ENCODE measurements at regions not wholly inside any gene's neighbourhood (a gene's known extent, or its start where the extent isn't known, plus 50 kb on each side); places are given as distances from the start of the nearest gene placed in this dataset.
A peak's percentile ranks its signal among the peaks of the same experiment; 100 is the strongest.
"Not testable (repeated sequence)": the region's sequence is repeated elsewhere in the genome, so short reads cannot be mapped to it uniquely, and the experiment has no call there.

DNA sequence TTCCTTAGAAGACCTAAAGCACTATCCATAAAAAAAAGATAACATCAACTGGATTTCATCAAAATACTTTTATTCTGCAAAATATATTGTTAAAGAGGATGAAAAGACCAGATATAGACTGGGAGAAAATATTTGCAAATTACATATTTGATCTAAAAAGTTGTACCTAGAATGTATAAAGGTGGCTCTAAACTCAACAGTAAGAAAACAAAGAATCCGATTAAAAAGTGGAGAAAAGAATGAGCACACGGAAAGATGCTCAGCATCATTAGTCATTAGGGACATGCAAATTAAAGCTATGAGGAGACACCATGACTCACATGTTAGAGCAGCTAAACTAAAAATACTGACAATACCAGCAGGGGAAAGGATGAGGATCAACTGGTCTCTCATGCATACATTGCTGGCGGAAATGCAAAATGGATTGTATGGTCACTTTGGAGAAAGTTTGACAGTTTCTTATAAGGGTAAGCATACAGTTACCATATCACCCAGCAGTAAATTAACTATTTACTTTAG, 298.4 kb upstream of the PLGLB2 start:
- H2AFZ ChIP-seq (ENCODE audit: low read length); H3K79me2 ChIP-seq (ENCODE audit: low read length); H3K27me3 ChIP-seq (ENCODE audit: low read length); H3K9ac ChIP-seq (ENCODE audit: low read length); H3K4me3 ChIP-seq (ENCODE audit: low read length); H4K20me1 ChIP-seq (ENCODE audit: insufficient read depth, low read depth, low read length); H3K9me2 ChIP-seq (replicated peaks; ENCODE audit: insufficient read depth, low read length); H3K36me3 ChIP-seq (ENCODE audit: insufficient read depth, low read length); H3K9me3 ChIP-seq (ENCODE audit: low read length): not testable (repeated sequence)
- peak overlapping the region; percentile 50 for H3K4me2 ChIP-seq (ENCODE audit: low read depth, low read length, poor library complexity, severe bottlenecking)
- peaks cover 31% of the 10 kb centered on the region for H3K4me1 ChIP-seq (ENCODE audit: low read length)
- DNase-seq, result peak; percentile 67
- H3K27ac ChIP-seq (ENCODE audit: low read length), result peak overlapping the region; percentile 79

GRCh38 chr2:87452193-87452592, 295.7 kb upstream of the PLGLB2 start:
- not testable (repeated sequence) for H3K9ac ChIP-seq (ENCODE audit: low read length); H3K27ac ChIP-seq (ENCODE audit: low read length); H3K27me3 ChIP-seq (ENCODE audit: low read length); H2AFZ ChIP-seq (ENCODE audit: low read length); H3K36me3 ChIP-seq (ENCODE audit: insufficient read depth, low read length); H3K4me3 ChIP-seq (ENCODE audit: low read length); H3K79me2 ChIP-seq (ENCODE audit: low read length); H3K9me2 ChIP-seq (replicated peaks; ENCODE audit: insufficient read depth, low read length); H4K20me1 ChIP-seq (ENCODE audit: insufficient read depth, low read depth, low read length); H3K9me3 ChIP-seq (ENCODE audit: low read length); H3K4me2 ChIP-seq (ENCODE audit: low read depth, low read length, poor library complexity, severe bottlenecking)
- H3K4me1 ChIP-seq (ENCODE audit: low read length), result peaks cover 26% of the 10 kb centered on the region
- peak; percentile 49 for DNase-seq

DNA sequence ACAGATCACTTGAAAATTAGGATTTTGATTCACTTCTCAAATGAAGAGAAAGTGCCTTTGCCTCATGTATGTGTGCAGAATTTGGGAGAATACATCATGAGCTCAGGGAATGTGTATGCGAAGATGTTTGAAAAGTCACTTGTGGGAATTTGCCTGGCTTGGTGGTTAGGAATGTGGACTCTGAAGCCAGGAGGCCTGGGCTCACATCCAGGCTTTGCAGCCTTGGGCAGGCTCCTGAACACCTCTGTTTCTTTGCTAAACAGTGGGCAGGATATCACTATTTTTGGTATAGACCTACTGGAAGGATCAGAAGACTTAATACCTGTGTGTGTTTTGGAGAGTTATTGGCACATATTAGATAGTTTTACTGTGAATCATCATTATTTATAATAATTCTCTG, 295.0 kb upstream of the PLGLB2 start:
- Histone ChIP-seq H3K79me2 (ENCODE audit: low read length) (peaks cover 14% of the 10 kb centered on the region), H3K4me1 (ENCODE audit: low read length) (peaks cover 22% of the 10 kb centered on the region)
- not testable (repeated sequence) for H3K4me3 ChIP-seq (ENCODE audit: low read length); H3K27ac ChIP-seq (ENCODE audit: low read length); H3K27me3 ChIP-seq (ENCODE audit: low read length); H3K9me2 ChIP-seq (replicated peaks; ENCODE audit: insufficient read depth, low read length); H2AFZ ChIP-seq (ENCODE audit: low read length); H4K20me1 ChIP-seq (ENCODE audit: insufficient read depth, low read depth, low read length); H3K36me3 ChIP-seq (ENCODE audit: insufficient read depth, low read length); H3K9ac ChIP-seq (ENCODE audit: low read length); H3K9me3 ChIP-seq (ENCODE audit: low read length); H3K4me2 ChIP-seq (ENCODE audit: low read depth, low read length, poor library complexity, severe bottlenecking)
- peak; percentile 33 for DNase-seq

- H3K4me3 ChIP-seq (ENCODE audit: low read length); H3K9me3 ChIP-seq (ENCODE audit: low read length); H3K27me3 ChIP-seq (ENCODE audit: low read length); H2AFZ ChIP-seq (ENCODE audit: low read length); H3K36me3 ChIP-seq (ENCODE audit: insufficient read depth, low read length); H3K9ac ChIP-seq (ENCODE audit: low read length); H3K9me2 ChIP-seq (replicated peaks; ENCODE audit: insufficient read depth, low read length); H4K20me1 ChIP-seq (ENCODE audit: insufficient read depth, low read depth, low read length): not testable (repeated sequence)
- H3K4me1 ChIP-seq (ENCODE audit: low read length), result peaks cover 22% of the 10 kb centered on the region
- peak overlapping the region; percentile 67 for H3K27ac ChIP-seq (ENCODE audit: low read length)
- peak overlapping the region; percentile 51 for H3K4me2 ChIP-seq (ENCODE audit: low read depth, low read length, poor library complexity, severe bottlenecking)
- peaks cover 23% of the 10 kb centered on the region for H3K79me2 ChIP-seq (ENCODE audit: low read length)
- DNase-seq, result peak; percentile 46
Observed at GRCh38 chr2:87453965-87454364, 293.9 kb upstream of the PLGLB2 start.

DNA sequence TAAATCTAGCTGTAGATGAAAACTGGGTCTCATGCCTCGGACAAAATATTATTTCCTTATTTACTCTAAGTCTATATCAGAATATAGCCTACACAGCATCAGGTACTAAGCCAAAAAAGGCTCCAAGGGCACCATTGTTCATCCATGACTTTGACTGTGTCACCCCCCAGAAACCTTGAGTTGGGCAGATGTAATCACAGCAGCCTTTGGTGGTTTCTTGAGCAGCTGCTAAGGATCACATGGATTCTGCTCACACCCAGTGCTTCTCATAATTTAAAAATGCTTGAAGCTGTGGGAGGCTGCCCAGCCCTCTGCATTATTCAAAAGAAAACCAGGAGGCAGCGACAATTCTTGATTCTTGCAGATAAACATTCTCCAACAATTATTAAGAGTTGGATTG, 293.5 kb upstream of the PLGLB2 start:
- Histone ChIP-seq H3K79me2 (ENCODE audit: low read length) (peaks cover 25% of the 10 kb centered on the region), H3K4me3 (ENCODE audit: low read length) (peak overlapping the region; percentile 51)

GRCh38 chr2:87455209-87455853, 292.6 kb upstream of the PLGLB2 start:
- not testable (repeated sequence) for H2AFZ ChIP-seq (ENCODE audit: low read length); H4K20me1 ChIP-seq (ENCODE audit: insufficient read depth, low read depth, low read length); H3K9me3 ChIP-seq (ENCODE audit: low read length); H3K36me3 ChIP-seq (ENCODE audit: insufficient read depth, low read length); DNase-seq; H3K27me3 ChIP-seq (ENCODE audit: low read length); H3K9me2 ChIP-seq (replicated peaks; ENCODE audit: insufficient read depth, low read length)
- Histone ChIP-seq H3K27ac (ENCODE audit: low read length) (peak overlapping the region; percentile 90), H3K79me2 (ENCODE audit: low read length) (peaks cover 30% of the 10 kb centered on the region), H3K4me3 (ENCODE audit: low read length) (peak overlapping the region; percentile 75), H3K4me2 (ENCODE audit: low read depth, low read length, poor library complexity, severe bottlenecking) (peak overlapping the region; percentile 82), H3K4me1 (ENCODE audit: low read length) (peaks cover 14% of the 10 kb centered on the region), H3K9ac (ENCODE audit: low read length) (peak overlapping the region; percentile 79)

More for the DNA sequence above, 293.5 kb upstream of the PLGLB2 start:
- Histone ChIP-seq H3K4me1 (ENCODE audit: low read length) (peaks cover 20% of the 10 kb centered on the region), H3K27ac (ENCODE audit: low read length) (peak overlapping the region; percentile 67), H3K4me2 (ENCODE audit: low read depth, low read length, poor library complexity, severe bottlenecking) (peak overlapping the region; percentile 51), H3K9ac (ENCODE audit: low read length) (peak overlapping the region; percentile 29)
- not testable (repeated sequence) for H3K9me2 ChIP-seq (replicated peaks; ENCODE audit: insufficient read depth, low read length); H3K27me3 ChIP-seq (ENCODE audit: low read length); H3K36me3 ChIP-seq (ENCODE audit: insufficient read depth, low read length); H2AFZ ChIP-seq (ENCODE audit: low read length); H4K20me1 ChIP-seq (ENCODE audit: insufficient read depth, low read depth, low read length); H3K9me3 ChIP-seq (ENCODE audit: low read length)
- peak; percentile 59 for DNase-seq

GRCh38 chr2:87455854-87456249, 292.0 kb upstream of the PLGLB2 start:
- peak overlapping the region; percentile 82 for H3K4me2 ChIP-seq (ENCODE audit: low read depth, low read length, poor library complexity, severe bottlenecking)
- not testable (repeated sequence) for H3K36me3 ChIP-seq (ENCODE audit: insufficient read depth, low read length); H3K27me3 ChIP-seq (ENCODE audit: low read length); H3K9me2 ChIP-seq (replicated peaks; ENCODE audit: insufficient read depth, low read length); H4K20me1 ChIP-seq (ENCODE audit: insufficient read depth, low read depth, low read length); H3K9me3 ChIP-seq (ENCODE audit: low read length); DNase-seq; H2AFZ ChIP-seq (ENCODE audit: low read length)
- H3K79me2 ChIP-seq (ENCODE audit: low read length), result peaks cover 34% of the 10 kb centered on the region
- H3K4me1 ChIP-seq (ENCODE audit: low read length), result peaks cover 11% of the 10 kb centered on the region
- peak overlapping the region; percentile 90 for H3K27ac ChIP-seq (ENCODE audit: low read length)
- H3K4me3 ChIP-seq (ENCODE audit: low read length), result peak overlapping the region; percentile 75
- peak overlapping the region; percentile 79 for H3K9ac ChIP-seq (ENCODE audit: low read length)

GRCh38 chr2:87456477-87457128, 291.3 kb upstream of the PLGLB2 start:
- peak overlapping the region; percentile 75 for H3K4me3 ChIP-seq (ENCODE audit: low read length)
- H3K27me3 ChIP-seq (ENCODE audit: low read length); H3K36me3 ChIP-seq (ENCODE audit: insufficient read depth, low read length); H3K9me2 ChIP-seq (replicated peaks; ENCODE audit: insufficient read depth, low read length); H3K9me3 ChIP-seq (ENCODE audit: low read length); H4K20me1 ChIP-seq (ENCODE audit: insufficient read depth, low read depth, low read length); H2AFZ ChIP-seq (ENCODE audit: low read length): not testable (repeated sequence)
- peak overlapping the region; percentile 82 for H3K4me2 ChIP-seq (ENCODE audit: low read depth, low read length, poor library complexity, severe bottlenecking)
- H3K9ac ChIP-seq (ENCODE audit: low read length), result peak overlapping the region; percentile 79
- peaks cover 10% of the 10 kb centered on the region for H3K4me1 ChIP-seq (ENCODE audit: low read length)
- peak overlapping the region; percentile 90 for H3K27ac ChIP-seq (ENCODE audit: low read length)
- peak; percentile 57 for DNase-seq
- H3K79me2 ChIP-seq (ENCODE audit: low read length), result peaks cover 37% of the 10 kb centered on the region

All from Karpas-422 (cell line).